IMR-90 (cell line): ENCODE measurements at regions not wholly inside any gene's neighbourhood (a gene's known extent, or its start where the extent isn't known, plus 50 kb on each side); places are given as distances from the start of the nearest gene placed in this dataset.

Source experiments
- CTCF ChIP-seq: conservative IDR thresholded peaks from 2 replicates; pipeline ENCODE4 v1.5.1; 2012; ENCODE audit warnings: mild to moderate bottlenecking, low read depth, low read length, improper control_type of control experiment
- POLR2A ChIP-seq: IDR thresholded peaks from 2 replicates; pipeline ENCODE4 v1.6.1; 2012; ENCODE audit warnings: mild to moderate bottlenecking, low read depth, low read length

GRCh38 chr1:113190930-113191329 is 117.9 kb downstream of the LRIG2 start:
- TF ChIP-seq CTCF (no peak), POLR2A (no peak)
